ENCODE measurements at regions not wholly inside any gene's neighbourhood (a gene's known extent, or its start where the extent isn't known, plus 50 kb on each side); places are given as distances from the start of the nearest gene placed in this dataset.

DNA sequence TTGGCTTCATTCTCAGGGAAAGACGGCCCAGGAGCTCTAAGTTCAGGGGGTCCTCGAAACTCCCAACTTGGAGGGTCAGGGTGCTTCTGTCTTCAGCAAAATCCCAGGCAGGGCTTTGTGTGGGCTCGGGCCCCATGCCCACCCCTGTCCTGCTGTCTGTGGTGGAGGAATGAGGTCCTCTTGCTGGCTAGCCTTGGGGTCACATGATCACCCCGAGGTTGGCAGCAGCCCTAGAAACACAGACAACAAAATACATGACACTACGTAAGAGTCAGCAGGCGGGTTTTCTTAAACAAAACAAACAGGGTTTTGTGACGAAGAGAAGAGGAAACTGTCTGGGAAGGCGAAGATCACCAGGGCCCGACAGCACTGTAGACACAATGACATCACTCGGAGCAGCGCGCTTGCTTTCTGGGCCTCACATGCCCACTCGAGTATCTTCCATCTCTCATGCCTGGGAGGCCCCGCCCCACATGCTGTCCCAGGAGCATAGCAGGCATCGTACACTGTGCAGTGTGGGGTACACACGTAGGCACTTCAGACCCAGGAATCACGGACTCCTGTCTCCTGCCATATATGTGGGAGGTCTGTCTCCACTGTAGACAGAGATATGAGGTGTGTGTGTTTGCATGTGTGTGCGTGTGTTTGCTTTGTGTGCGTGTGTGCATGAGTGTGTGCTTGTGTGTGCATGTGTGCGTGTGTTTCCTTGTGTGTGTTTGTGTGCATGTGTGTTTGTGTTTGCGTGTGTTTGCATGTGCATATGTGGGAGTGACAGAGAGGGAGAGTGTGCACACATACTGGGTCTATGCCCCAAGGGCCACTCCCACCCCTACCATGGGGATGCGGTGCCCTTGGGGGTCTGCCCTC is 94.7 kb downstream of the SIK1 start:
- DNase-seq: peak; percentile 76

DNA sequence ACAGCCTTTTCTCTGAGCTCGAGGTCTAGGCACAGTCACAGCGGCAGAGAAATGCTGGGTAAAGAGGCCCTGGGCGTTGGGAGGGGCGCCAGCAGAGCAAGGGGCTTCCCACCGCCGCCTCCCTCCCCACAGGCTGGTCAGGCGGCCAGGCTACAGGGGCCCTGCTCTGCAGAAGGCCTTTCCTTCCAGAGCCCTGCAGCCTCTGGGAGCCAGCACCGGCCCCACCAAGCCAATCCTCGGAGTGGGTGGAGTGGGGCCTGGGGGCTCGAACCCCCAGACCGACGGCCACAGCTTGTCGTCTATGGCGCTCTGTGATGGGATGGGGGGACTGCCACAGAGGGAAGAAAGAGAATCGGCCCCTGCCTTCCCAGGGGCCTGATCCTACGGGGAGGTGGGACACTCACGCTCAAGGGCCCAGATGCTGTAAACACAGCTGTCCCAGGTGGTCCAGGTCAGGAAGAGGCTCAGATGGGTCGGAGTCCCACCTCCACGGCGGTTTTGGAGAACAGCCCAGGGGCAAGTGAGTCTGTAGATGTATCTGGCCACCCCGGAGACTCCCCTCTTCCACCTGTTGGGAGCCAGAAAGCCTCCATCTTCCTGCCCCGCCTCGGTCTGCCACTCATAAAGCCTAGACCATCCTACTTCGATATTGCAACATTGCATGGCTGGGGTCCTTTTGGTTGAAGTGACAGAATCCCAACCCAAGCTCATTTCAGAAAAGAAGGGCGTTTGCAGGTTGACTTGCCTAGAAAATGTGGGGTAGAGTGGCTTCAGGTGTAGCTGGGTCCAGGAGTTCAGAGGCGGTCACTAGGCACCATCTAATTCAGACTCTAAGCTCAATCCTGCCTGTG is 95.6 kb downstream of the SIK1 start:
- no peak for DNase-seq

- DNase-seq: no peak
Measured at GRCh38 chr21:43330306-43330881, 96.5 kb downstream of the SIK1 start.

DNA sequence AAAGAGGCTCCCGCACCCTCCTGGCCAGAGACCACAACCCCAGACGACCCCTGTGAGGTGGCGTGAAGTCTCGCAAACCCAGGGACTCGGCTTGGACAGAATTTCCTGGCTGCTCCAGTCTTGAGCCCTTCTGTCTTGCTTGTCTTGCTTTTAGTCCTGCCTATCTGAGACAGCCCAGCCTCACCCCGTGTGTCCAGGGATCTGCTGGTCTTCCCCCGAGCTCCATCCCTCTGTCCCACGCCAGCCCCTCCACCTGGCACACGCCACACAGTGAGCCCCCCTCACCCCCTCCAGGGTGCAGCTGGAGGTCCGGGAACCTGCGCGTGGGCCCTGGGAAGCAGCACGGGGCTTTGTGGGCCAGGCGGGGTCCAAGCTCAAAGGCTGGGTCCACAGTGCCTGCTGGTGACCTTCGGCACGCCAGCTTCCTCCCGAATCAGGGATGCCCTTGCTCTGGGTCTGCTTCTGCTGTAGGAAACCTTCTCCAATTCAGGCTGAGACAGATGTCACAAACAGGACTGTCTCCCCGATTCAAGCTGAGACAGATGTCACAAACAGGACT is 97.1 kb downstream of the SIK1 start:
- DNase-seq: no peak

- no peak for DNase-seq
Measured at GRCh38 chr21:43328958-43329691, 97.8 kb downstream of the SIK1 start.

DNA sequence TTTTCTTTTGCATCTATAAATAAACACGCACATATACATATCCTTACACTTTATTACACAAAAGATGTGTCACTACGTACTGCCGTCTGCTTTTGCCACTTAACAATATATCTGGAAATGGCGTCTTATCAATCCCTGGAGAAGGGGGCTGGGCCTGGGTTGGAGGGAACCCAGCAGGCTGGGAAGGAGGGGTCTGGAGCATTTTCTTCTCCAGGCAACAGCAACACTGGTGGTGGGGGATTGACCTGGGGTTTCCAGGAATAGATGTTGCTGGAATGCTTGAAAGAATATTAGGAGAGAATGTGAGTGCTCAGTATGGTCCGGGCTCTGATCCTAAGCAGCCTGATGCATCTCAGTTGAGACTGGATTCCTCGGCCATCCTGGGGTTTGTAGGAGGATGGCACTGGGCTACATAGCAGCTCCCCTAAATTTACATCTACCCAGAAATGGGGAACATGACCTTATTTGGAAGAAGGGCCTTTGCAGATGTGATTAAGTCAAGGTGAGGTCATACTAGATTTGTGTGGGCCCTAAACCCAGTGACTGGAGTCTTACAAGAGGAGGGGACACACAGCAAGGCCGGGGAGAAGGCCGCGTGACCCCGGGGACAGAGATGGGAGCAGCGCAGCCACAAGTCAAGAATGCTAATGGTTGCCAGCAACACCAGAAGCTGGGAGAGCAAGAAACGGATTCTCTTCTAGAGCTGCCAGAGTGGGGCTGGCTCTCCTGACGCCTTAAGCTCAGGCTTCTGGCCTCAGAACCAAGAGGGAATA is 98.6 kb downstream of the SIK1 start:
- no peak for DNase-seq

DNA sequence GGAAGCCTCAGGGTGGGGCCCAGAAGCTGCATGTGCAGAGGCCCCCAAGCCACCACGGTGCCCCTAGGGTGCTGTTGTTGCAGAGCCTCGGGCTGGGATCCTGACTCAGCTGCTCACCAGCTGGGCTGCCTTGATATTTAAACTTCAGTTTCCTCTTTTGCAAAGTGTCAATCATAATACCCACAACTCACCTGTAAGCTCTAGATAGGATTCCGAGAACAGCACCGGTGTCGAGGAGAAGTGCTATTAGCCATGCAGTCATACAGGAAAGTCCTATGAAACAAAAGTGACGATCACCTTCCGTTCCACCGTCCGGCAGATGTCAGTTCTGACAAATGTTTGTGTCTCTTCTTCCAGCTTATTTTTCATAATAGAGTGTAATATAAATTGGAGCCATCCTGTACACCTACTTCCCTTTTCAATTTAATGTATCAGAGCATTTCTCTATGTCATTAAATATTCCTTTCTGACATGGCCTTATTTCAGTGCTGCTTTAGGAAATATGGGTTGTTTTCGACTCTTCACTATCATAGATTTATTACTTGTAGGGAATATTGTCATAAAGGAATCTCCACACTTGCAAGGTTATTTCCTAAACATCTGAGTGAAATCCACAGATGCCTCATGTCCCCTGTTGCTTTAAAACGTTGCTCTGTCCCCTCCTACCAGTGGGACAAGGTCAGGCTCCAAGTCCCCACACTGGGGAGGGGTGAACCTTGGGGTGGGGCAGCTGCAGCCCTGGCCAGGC is 100.8 kb downstream of the SIK1 start:
- DNase-seq: no peak

DNA sequence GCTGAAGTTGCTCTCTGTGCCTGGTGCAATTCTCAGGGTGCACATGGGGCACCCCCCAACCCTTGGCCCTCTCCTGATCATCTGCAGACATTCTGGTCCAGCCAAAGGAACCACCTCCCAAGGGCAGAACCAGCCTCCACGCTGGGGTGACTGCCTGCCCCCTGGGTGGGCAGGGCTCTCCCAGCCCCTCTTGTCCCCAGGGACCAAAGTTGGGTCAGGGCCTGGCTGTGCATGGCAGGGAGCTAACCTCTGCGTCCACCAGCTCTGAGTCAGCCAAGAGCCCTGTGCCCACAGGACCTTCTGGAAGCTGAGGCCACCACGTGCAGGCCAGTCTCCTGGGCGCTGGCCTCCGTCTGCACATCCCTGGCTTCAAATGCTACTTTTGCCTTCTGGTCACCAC is 101.9 kb downstream of the SIK1 start:
- no peak for DNase-seq

- no peak for DNase-seq
Measured at GRCh38 chr21:43324596-43324995, 102.3 kb downstream of the SIK1 start.

DNA sequence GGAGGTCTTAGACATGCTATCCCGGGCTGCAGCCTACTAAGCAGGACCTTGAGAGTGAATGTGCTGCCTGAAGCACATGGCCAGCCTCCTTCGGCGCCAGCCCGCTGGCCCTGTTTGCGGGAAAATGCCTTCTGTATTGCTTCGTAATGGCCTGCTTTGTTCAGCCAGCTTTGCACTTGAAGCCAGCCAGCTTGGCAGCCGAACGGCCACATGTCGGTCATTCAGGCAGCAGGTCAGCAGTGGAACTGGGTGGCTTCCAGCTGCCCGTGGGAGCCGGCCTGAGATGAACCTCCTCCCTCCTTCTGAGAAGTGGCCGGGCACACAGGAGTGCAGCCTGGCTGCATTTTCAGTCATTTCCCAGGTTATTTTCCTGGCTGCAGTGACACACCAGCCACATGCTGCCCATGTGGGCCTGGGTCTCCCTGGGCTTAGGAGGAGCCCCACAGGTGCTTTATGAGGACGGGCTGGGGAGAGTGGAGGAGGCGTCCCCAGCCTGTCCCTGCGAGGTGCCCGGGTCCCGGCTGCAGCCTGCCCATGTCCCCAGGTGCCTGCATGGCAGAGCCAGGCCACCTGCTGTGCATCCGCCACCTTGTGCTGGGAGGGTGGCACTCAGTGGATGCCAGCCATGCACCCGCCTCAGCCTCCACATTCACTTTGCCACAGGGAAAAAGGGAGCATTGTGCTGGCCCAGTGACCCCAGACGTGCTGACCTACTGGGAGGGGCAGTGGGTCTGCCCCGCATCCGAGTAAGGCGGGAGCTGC is 103.5 kb downstream of the SIK1 start:
- peak; percentile 41 for DNase-seq

DNA sequence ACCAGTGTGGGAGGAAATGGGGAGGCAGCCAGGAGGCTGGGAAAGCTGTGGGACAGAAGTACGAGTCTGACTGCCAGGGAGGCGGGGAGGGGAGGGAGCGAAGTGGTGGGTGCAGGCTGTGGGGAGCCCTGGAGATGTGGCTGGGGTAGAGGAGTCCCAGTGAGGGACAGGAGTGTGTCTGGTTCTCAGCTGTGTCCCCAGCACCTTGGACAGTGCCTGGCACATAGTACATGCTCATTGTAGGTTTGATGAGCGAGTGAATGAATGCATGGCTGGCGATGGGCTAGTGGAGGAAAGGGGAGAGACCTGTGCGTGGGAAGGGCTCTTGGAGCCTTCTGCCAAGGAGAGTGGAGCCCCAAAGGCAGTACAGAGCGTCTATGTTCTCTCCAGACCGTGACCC is 104.1 kb downstream of the SIK1 start:
- DNase-seq: no peak

- no peak for DNase-seq
Measured at GRCh38 chr21:43322311-43322710, 104.6 kb downstream of the SIK1 start.

DNA sequence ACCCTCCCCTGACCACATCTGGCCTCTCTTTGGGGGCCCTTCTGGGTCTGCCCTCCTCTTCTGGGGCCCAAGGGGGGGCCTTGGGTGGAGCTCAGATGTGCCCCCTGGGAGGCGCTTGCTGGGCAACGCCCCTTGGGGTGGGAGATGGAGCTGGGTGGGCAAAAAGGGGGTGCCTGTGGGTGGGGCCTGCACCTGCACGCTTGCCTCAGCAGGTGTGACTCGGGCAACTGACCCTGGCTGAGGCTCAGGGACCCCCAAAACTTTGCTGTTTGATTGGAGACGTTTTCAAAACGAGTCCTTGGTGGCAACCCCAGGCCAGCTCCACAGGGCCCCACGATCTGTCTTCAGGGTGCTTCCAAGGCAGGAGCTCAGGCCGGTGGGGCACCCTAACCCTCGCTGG is 105.3 kb downstream of the SIK1 start:
- no peak for DNase-seq

GRCh38 chr21:43321111-43321510 is 105.8 kb downstream of the SIK1 start:
- DNase-seq: no peak

GRCh38 chr21:43320526-43320925 is 106.4 kb downstream of the SIK1 start:
- no peak for DNase-seq

GRCh38 chr21:43318841-43319781 is 107.8 kb downstream of the SIK1 start:
- DNase-seq: no peak

- no peak for DNase-seq
Measured at GRCh38 chr21:43318368-43318767, 108.6 kb downstream of the SIK1 start.

GRCh38 chr21:43317959-43318358 is 109.0 kb downstream of the SIK1 start:
- DNase-seq: no peak

- no peak for DNase-seq
Measured at GRCh38 chr21:43317254-43317748, 109.6 kb downstream of the SIK1 start.

Data from NCI-H2029 treated with DMSO at 0.1 percent for 48 hours (cell line).